ENCODE measurements at regions not wholly inside any gene's neighbourhood (a gene's known extent, or its start where the extent isn't known, plus 50 kb on each side); places are given as distances from the start of the nearest gene placed in this dataset.
A peak's percentile ranks its signal among the peaks of the same experiment; 100 is the strongest.

DNA sequence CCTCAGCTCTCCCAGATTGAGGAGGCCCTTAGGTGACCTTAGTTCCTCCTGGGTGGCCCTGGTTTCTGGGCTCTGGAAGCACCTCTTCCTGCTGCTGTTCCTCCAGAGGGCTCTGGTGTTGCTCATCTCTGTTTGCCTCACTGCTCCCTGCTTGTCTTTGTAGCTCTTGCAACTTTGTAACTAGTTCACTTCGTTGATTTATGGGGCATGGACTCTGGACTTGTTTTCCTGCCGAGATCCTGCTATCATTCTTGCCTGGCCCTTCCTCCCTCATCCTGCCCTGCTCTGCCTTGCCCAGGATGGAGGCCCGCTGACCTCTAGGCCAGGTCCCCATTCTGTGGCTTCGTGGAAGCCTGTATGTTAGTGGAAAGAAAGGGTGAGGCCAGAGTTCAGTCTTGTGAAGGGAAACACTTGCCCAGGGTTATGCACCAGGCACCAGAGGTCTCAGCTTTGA, 169.3 kb downstream of the MACROH2A1 start (continued):
- TF ChIP-seq ZSCAN30 (CRISPR knock-in tag; IDR thresholded peaks at IDR 0.05) (no peak), TOPORS (CRISPR knock-in tag; IDR thresholded peaks at IDR 0.05) (no peak), KAT2B (IDR thresholded peaks at IDR 0.05; ENCODE audit: borderline replicate concordance, low read depth, low read length) (no peak), KLF13 (CRISPR knock-in tag; IDR thresholded peaks at IDR 0.05) (no peak), POLR2G (IDR thresholded peaks at IDR 0.05; ENCODE audit: low read depth, low read length) (no peak), ZNF614 (CRISPR knock-in tag; IDR thresholded peaks at IDR 0.05; ENCODE audit: borderline replicate concordance) (no peak), PHF21A (CRISPR knock-in tag; IDR thresholded peaks at IDR 0.05) (peak; percentile 58; the same call in 1 of the 2 replicates), XBP1 (CRISPR knock-in tag; IDR thresholded peaks at IDR 0.05) (no peak), ZFYVE20 (CRISPR knock-in tag; IDR thresholded peaks at IDR 0.05; ENCODE audit: borderline replicate concordance, low read depth) (no peak), ZNF17 (CRISPR knock-in tag; IDR thresholded peaks at IDR 0.05) (no peak), ZNF207 (IDR thresholded peaks at IDR 0.05; ENCODE audit: borderline replicate concordance) (no peak), ZNF747 (CRISPR knock-in tag; IDR thresholded peaks at IDR 0.05; ENCODE audit: borderline replicate concordance) (no peak), GTF2F1 (IDR thresholded peaks at IDR 0.05; ENCODE audit: low read length) (no peak), RBAK (CRISPR knock-in tag; IDR thresholded peaks at IDR 0.05) (no peak), NAIF1 (CRISPR knock-in tag; IDR thresholded peaks at IDR 0.05; ENCODE audit: borderline replicate concordance) (no peak), MYNN (CRISPR knock-in tag; IDR thresholded peaks at IDR 0.05; ENCODE audit: low read depth) (no peak), ZNF589 (CRISPR knock-in tag; conservative IDR thresholded peaks at IDR 0.05) (no peak)
- TF ChIP-seq, protein P1, sequence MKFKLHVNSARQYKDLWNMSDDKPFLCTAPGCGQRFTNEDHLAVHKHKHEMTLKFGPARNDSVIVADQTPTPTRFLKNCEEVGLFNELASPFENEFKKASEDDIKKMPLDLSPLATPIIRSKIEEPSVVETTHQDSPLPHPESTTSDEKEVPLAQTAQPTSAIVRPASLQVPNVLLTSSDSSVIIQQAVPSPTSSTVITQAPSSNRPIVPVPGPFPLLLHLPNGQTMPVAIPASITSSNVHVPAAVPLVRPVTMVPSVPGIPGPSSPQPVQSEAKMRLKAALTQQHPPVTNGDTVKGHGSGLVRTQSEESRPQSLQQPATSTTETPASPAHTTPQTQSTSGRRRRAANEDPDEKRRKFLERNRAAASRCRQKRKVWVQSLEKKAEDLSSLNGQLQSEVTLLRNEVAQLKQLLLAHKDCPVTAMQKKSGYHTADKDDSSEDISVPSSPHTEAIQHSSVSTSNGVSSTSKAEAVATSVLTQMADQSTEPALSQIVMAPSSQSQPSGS (CRISPR knock-in tag; IDR thresholded peaks at IDR 0.05) = no peak
- TF ChIP-seq, protein P2, sequence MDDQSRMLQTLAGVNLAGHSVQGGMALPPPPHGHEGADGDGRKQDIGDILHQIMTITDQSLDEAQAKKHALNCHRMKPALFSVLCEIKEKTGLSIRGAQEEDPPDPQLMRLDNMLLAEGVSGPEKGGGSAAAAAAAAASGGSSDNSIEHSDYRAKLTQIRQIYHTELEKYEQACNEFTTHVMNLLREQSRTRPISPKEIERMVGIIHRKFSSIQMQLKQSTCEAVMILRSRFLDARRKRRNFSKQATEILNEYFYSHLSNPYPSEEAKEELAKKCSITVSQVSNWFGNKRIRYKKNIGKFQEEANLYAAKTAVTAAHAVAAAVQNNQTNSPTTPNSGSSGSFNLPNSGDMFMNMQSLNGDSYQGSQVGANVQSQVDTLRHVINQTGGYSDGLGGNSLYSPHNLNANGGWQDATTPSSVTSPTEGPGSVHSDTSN (CRISPR knock-in tag; IDR thresholded peaks at IDR 0.05; ENCODE audit: borderline replicate concordance) = no peak
- TF ChIP-seq, protein P3, sequence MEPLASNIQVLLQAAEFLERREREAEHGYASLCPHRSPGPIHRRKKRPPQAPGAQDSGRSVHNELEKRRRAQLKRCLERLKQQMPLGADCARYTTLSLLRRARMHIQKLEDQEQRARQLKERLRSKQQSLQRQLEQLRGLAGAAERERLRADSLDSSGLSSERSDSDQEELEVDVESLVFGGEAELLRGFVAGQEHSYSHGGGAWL (CRISPR knock-in tag; IDR thresholded peaks at IDR 0.05) = no peak
- TF ChIP-seq, protein P4, sequence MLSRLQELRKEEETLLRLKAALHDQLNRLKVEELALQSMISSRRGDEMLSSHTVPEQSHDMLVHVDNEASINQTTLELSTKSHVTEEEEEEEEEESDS (CRISPR knock-in tag; IDR thresholded peaks at IDR 0.05; ENCODE audit: borderline replicate concordance) = no peak
- TF ChIP-seq, protein P5, sequence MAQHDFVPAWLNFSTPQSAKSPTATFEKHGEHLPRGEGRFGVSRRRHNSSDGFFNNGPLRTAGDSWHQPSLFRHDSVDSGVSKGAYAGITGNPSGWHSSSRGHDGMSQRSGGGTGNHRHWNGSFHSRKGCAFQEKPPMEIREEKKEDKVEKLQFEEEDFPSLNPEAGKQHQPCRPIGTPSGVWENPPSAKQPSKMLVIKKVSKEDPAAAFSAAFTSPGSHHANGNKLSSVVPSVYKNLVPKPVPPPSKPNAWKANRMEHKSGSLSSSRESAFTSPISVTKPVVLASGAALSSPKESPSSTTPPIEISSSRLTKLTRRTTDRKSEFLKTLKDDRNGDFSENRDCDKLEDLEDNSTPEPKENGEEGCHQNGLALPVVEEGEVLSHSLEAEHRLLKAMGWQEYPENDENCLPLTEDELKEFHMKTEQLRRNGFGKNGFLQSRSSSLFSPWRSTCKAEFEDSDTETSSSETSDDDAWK (CRISPR knock-in tag; IDR thresholded peaks at IDR 0.05) = no peak
- TF ChIP-seq, protein P6, sequence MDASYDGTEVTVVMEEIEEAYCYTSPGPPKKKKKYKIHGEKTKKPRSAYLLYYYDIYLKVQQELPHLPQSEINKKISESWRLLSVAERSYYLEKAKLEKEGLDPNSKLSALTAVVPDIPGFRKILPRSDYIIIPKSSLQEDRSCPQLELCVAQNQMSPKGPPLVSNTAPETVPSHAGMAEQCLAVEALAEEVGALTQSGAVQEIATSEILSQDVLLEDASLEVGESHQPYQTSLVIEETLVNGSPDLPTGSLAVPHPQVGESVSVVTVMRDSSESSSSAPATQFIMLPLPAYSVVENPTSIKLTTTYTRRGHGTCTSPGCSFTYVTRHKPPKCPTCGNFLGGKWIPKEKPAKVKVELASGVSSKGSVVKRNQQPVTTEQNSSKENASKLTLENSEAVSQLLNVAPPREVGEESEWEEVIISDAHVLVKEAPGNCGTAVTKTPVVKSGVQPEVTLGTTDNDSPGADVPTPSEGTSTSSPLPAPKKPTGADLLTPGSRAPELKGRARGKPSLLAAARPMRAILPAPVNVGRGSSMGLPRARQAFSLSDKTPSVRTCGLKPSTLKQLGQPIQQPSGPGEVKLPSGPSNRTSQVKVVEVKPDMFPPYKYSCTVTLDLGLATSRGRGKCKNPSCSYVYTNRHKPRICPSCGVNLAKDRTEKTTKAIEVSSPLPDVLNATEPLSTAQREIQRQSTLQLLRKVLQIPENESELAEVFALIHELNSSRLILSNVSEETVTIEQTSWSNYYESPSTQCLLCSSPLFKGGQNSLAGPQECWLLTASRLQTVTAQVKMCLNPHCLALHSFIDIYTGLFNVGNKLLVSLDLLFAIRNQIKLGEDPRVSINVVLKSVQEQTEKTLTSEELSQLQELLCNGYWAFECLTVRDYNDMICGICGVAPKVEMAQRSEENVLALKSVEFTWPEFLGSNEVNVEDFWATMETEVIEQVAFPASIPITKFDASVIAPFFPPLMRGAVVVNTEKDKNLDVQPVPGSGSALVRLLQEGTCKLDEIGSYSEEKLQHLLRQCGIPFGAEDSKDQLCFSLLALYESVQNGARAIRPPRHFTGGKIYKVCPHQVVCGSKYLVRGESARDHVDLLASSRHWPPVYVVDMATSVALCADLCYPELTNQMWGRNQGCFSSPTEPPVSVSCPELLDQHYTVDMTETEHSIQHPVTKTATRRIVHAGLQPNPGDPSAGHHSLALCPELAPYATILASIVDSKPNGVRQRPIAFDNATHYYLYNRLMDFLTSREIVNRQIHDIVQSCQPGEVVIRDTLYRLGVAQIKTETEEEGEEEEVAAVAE (CRISPR knock-in tag; IDR thresholded peaks at IDR 0.05; ENCODE audit: borderline replicate concordance) = peak; percentile 32; the same call in 1 of the 2 replicates

Measured in HepG2 (cell line).